HG03354 (cell line): ENCODE measurements at regions not wholly inside any gene's neighbourhood (a gene's known extent, or its start where the extent isn't known, plus 50 kb on each side); places are given as distances from the start of the nearest gene placed in this dataset.

Source experiments
- ATAC-seq: cut with Tn5 transposase; IDR thresholded peaks from one replicate; pipeline ENCODE4 v1.9.1; 2021; ENCODE audit warnings: mild to moderate bottlenecking; ENCODE audit not compliant: unreplicated experiment, poor library complexity, severe bottlenecking

DNA sequence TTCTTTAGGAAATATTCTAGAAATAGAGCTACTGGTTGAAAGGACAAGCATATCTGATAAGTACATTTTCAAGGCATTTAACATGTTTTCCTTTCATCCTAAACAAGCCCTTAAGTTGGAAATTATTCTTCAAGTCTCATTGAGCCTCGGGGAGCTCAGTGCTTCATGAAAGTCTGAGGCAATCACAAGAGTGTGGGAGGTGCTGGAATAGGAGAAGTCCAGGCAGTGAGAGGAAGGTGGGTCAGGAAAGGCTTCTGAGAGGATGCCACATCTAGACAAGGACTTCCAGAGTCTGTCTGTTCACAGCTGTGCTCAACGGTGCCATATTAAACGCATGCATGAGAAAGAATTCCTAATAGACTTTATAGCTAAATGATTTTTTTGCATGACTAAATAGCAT lies 69.8 kb downstream of the CD83 start:
- ATAC-seq, result no peak

DNA sequence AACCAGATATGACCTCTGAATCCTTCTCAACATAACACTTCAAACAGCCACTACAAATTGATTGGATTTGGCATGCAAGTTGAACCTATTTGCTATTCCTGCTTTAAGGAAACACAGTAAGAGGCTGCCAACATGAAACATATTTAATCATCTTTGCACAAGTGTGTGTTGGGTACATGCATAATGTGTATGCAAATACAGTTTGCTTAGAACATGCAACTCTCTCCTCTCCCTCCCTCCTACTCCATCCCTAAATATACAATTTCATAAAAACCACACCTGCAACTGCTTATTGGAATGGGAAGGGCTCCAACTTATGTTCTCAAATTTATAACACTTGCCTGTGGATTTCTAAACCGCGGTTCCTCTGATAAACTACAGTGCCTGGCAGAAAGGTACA lies 71.5 kb downstream of the CD83 start:
- ATAC-seq, result no peak

DNA sequence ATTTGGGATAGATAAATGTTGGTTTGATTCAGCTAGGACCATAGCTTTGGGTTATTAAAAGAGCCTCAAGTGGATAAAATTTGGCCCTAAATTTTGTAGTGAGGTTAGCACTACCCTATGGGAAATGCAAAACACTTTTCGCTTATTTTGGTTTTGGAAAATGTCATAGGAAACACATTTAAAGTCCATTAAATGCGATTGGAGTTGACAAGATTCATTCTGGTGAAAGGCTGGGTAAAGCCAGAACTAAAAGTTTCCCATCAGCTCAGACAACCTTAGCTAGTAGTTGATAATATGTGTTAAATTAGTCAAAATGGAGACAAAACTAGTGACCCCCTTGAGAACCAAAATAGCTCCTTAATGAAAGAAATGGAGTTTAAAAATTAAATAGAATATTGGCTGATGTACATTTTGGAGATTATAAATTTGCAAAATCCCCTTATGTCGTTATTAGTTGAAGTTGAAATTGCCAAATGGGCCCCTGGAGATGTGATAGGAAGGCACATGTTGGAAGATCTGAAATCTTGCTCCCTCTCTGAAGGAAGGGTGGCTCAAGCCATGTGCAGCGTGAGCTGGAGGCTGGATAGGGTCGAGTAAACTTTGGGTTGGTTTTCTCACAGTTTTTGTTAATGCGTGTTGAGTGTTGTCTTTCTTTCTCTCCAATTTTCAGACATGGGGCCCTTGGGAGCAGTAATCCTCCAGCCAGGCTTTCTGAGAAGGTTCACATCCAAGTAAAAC lies 72.8 kb downstream of the CD83 start:
- no peak for ATAC-seq

DNA sequence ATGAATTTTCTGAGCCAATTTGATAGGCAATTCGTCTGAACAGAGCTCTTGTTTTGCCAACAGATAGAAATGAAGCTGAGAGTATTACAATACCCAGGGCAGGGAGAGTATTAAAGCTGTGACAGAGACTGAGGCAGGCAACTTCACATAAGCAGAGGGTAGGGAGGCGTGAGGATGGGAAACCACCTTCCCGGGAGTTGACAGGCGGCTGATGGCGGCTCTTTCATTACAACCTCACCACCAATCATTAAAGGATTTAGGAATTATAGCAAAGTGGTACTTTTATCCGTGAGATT lies 73.3 kb downstream of the CD83 start:
- no peak for ATAC-seq

DNA sequence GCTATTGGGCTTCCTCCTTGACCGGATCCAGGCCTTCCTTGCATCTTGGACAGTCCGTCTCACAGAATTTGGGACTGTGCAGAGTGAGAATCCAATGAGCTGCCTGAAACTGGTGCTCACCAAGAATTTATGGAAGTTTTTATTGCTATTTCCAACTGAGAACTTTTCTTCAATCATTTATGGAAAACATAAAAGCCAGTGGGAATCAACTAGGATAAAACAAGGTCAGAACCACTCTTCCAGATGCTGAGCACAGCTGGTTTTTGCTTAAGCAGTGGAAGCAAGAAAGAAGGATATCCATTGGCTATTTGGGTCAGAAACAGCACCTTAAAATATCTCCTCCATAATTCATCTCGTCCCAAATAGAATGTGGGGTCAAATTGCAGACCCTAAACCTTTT lies 74.2 kb downstream of the CD83 start:
- no peak for ATAC-seq

DNA sequence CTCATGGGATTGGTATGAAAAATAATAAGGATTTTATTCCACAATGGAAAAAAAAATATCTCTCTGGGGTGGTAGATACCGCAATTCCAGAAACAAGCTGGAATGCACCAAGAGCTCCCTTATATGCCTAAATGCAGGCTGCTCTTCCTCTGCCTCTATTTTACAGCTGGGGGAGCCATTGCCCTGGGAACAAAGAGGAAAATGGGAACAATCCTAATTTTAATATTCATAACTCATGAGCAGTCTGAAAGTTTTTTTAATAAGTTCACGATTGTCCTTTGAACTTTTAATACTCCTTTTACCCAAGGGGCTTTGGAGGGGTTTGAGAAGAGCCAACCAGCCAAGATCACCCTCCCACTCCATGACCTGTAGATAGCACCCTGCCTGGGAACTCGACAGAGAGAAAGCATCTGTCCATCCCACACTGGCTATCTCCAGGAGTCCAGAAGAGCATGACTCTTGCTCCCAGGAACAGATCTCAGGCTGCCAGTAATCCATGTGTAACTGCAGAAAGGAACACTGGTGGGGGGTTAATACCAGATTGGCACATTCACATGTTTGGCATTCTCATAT lies 74.7 kb downstream of the CD83 start:
- no peak for ATAC-seq

DNA sequence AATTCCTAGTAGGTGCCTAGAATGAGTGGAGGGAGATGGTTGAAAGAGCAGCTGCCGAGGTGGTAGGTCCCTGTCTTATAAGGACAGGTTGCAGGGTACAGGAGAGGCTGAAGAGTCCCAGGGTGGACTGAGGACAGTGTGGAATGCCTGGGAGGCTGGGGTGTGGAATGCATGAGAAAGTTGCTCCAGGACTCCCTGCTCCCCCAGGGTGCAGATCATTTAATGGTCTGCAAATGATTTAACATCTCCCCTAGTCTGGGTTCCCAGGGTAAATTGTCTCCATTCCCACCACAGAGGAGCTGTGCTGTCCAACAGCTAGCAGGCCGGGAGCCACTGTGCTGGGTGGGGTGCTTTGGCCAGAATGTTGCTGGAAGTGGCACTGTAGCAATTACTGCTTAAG lies 76.0 kb downstream of the CD83 start:
- ATAC-seq, result no peak

DNA sequence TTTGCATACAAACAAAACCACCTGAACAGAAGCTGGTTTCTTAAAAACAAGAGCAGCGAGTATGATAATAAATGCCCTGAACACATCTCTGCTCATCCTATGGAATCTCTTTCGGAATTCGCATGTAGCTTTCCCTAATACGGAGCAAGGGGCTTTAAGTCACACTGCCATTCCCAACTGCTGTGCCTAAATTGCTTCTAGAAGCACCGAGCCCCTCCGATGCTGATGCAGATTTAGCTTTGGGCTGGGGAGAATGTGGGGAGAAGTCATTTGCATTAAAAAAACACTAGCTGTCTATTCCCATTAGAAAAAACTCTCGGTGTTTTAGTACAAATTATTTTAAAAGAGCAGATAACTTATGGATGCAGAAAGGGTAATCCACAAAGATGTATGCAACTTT lies 76.9 kb downstream of the CD83 start:
- no peak for ATAC-seq

DNA sequence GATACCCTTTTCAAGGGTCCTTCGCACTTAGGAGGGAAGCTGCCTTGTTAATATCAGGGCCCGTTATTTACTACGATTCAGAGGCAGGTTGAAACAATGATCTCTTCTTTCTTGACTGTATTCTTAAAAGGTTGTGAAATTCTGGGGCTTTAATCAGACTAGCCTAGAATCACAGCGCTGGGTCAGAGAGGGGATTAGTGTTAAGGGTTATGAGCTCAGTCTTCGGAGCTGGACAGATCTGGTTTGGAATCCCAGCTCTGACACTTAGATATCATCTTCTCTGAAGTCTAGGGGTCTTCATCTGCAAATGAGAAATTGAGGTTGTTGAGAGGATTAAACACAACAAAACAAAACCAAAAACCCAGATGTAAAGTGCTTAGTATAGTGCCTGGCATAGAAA lies 77.4 kb downstream of the CD83 start:
- no peak for ATAC-seq

DNA sequence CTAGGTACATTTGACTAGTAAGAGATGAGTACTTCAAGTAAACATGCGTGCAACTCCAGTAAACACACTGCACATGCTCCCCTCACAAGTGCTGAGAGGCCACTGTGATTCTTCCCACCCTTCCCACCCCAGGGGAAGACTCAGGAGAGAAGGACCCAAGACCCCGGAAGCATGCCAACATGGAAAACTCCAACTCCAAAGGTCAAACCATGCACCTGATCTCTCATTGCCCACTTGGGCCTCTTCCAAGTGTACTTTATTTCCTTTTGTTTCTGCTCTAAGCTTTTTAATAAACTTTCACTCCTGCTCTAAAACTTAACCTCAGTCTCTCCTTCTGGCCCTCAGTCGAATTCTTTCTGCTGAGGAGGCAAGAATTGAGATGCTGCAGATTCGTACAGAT lies 78.5 kb downstream of the CD83 start:
- ATAC-seq, result no peak

DNA sequence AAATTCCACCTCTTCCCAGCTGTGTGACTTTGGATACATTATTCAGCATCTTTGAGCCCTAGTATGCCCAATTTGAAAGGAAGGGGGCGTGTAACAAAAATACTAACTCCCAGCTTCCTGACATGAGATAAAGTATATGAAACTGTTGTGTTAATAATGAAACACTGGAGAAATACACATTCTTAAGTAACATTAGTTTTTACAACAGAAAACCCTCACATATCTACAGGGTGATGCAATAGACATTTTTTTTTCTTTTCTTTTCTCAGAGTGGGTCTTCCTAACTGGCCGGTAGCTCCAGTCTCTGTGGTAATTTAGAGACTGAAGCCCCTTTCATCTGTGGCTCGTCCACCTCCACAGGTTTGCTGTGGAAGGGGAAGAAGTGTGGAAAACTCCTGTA lies 79.5 kb downstream of the CD83 start:
- ATAC-seq, result no peak

DNA sequence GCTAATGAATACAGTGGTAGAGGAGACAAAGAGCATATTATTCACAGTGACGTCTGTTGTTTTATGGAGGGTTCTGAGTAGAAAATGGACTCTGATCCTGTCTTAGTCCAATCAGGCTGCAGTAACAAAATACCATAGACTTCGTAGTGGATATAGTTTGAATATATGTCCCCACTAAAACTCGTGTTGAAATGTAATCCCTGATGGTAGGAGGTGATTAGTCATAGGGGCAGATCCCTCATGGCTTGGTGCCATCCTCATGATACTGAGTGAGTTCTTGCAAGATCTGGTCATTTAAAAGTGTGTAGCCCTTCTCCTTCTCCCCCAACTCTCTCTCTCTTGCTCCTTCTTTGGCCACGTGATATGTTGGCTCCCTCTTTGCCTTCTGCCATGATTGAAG lies 82.5 kb downstream of the CD83 start:
- no peak for ATAC-seq

DNA sequence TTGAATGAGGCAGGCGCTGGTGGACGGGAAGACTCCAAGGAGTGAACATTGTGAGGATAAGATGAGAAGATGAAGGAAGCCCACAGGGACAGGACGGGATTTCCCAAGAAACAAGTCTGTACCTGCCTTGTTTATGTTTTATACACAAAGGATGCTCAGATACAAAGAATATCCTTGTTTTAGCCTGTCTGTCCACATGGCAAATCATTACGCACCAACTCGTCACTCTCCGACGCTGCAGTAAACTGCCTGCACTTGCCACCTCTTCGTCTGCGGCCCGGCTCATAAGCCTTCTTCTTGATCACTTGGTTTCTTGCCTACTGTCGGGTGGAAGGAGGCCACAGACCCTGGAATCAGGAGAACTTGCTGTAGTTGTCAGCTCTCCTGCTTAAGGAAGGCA lies 85.4 kb downstream of the CD83 start:
- ATAC-seq, result no peak

DNA sequence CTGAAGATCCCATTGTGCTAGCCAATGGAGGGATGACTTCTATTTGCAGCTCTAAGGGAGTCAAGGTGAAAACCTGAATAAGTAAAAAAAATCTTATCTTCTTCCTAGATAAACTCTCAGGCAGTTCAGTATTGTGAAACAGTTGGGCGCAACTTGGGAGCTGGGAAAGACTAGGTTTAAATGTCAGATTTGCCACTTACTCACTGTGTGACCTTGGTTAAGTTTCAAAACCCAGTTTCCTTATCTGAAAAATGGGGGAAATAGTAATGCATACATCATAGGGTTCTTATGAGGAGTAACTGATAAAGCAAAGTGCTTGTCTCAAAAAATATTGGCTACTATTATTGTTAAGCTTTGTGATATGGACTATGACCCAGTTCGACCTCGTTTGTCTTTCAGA lies 88.8 kb downstream of the CD83 start:
- no peak for ATAC-seq

DNA sequence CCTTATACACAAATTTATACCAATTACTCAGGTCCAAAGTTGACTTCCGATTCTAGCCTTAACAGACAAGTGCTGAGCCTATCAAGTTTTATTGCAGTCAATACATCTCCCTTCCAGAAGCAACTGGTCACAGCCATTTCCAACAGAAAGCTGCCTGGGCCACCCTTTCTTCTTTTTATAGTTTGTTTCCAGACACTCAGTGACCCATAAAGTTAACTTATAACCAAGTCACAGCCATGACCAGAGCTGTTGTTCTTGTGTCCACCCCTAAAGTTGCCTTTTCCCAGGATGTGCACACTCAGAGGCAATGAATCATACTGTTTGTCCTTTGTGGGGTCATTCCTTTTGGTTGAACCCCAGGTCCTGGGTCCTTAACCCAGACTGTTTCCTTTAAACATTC lies 89.9 kb downstream of the CD83 start:
- no peak for ATAC-seq

DNA sequence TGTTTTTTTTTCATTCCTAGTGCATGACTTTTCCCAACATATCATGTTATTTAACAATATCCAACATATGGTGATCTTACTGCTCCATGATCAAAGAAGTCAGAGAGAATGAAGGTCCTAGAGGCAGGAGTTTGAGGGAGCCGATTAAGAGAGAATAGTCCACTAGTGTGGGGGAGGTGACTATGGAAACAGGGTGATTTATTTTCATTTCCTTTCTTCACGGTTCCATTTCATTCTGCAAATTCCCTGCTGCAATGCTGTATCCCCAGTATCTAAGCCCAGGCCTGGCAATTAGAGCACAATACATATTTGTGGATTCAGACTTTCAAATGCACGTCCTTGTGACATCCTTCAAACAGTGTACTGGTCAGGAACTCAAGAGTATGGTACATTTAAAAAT lies 91.4 kb downstream of the CD83 start:
- no peak for ATAC-seq

DNA sequence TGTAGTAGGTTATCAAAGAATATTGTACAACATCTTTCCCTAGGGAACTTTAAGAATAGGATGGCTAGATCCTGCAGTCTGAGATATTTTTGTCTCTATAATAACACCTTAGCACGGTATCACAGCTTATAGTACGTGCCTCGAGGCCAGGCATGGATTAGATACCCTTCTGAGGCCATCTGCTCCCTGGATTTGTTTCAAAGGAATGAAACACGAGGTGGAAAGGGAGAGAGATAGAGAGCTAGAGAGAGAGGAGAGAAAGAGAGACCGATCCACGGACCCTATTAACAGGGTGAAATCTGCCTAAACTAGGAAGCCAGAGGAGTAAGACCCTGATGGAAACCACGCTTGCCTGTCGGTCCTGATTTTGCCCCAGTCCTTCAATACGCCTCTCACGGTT lies 92.5 kb downstream of the CD83 start:
- ATAC-seq, result no peak

DNA sequence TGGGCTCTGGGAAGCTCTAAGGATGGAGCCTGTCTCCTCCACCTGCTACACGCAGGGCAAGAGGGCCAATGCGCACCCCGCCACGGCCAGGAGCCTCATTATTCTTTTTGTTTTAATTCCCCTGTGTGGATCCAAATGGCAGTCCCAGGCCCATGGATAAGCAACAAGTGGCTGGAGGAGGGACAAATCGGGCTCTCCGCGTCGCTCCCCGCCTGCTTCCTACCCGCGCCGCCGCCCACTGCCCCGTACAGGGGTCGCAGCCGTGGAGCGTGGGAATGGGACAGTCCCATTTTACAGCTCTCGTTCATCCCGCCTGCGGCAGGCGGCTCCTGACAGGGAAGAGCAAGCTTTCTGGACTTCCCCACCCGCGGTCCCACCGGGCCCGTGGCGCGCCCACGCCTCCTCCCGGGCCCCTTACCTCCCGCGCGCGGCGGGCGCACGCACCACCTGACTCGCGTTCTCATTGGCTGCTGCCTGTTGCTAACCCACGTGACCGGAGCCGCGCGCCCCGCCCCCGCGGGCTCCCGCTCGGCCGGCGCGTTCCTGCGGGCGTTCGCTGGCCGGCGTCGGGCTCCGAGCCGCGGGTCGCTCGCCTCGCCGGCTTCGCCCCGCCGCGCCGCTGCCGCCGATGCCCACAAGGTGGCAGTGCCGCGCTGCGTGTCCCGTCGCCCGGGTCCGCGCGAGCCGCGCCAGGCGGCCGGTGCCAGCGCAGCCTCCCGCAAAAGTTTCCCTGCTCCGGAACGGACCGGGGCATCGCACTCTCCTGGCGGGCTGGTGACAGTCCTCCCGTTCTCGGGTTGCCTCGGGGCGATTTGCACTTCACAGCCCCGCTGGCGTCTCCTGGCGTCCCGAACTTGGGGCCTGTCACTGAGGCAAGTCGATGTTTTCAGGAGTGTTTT lies 93.3 kb downstream of the CD83 start:
- peak; percentile 92 for ATAC-seq

DNA sequence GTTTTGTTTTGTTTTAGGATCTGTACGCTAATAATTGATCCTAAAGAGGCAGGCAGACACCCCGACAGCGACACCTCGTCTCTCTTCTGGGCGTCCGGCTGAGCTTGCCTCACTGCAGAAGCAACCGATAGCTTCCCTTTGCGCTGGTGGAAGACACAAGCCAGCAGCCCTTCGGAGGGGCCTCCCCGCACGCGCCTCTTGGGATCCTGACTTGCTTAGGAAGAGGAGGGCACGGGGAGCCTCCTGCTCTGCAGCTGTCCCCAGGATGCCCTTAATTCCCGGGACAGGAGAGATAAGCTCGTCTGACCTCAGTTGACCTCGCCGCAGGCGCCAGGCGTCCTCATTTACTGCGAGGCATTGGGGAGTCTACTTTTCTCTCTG lies 94.0 kb downstream of the CD83 start:
- ATAC-seq, result no peak

DNA sequence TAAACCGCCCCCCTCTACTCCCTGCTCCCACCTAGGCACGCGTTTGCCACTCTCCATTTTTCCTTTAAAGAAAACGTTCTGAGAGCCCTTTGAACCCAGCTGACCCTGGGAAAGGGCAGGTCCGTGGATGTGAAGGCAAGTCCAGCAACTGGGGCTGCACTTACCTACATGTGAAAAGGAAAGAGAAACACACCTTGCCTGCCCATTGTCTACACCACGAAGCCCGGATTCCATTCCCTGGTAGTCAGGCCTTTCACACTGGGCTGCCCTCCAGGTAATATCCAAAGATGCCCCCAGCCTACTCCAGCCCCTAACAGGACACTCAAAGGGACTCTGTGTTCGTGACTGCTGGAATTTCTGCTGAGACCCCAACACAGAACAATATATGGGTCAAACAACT lies 94.4 kb downstream of the CD83 start:
- no peak for ATAC-seq

DNA sequence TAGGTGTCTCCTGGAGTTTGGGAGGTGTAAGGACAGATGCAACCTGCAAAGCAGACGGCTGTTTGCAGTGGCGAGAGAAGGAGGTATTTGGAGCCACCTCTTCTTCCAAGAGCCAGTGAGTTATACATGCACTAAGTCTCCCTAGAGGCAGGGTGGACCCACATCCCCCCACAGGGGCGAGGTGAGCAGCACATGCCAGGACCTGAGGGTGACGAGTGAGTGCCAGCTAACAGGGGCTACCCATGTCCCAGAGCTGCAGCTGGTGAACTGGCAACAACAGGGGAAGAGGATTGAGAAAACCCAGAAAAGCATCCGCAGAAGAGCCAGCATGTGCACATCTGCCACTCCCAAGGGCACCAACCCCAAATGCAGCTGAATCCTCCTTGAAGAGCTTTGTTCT lies 95.1 kb downstream of the CD83 start:
- ATAC-seq, result no peak
